NB4 (cell line): ENCODE measurements at regions not wholly inside any gene's neighbourhood (a gene's known extent, or its start where the extent isn't known, plus 50 kb on each side); places are given as distances from the start of the nearest gene placed in this dataset.

Experiments used
- CTCF ChIP-seq: IDR thresholded peaks from one replicate; pipeline ENCODE4 v1.5.1; 2012; ENCODE audit warnings: low read depth, low read length
- MAX ChIP-seq: IDR thresholded peaks from 2 replicates; pipeline ENCODE4 v1.6.1; 2011; ENCODE audit warnings: low read depth, low read length
- POLR2A ChIP-seq: IDR thresholded peaks from 2 replicates; pipeline ENCODE4 v1.6.1; 2011; ENCODE audit warnings: mild to moderate bottlenecking; ENCODE audit not compliant: insufficient read length; ENCODE audit errors: extremely low read depth

DNA sequence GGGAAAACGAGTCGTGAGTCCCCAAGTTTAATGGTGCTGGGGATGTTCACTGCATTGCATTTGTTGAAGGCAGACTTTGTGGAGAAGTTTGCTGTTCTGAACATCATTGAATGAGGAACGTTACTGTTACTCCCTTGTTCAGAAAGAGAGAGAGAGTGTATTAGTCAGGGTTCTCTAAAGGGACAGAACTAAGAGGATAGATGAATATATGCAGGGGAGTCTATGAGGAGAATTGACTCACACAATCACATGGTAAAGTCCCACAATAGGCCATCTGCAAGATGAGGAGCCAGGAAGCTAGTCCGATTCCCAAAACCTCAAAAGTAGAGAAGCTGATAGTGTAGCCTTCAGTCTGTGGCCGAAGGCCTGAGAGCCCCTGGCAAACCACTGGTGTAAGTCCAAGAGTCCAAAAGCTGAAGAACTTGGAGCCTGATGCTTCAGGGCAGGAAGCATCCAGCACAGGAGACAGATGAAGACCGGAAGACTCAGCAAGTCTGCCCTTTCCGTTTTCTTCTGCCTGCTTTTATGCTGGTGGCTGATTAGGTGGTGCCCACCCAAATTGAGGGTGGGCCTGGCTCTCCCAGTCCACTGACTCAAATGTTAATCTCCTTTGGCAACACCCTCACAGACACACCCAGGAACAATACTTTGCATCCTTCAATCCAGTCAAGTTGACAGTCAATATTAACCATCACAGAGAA, 223.5 kb upstream of the PCSK2 start:
- no peak for TF ChIP-seq CTCF
- TF ChIP-seq POLR2A = no peak
- TF ChIP-seq MAX = no peak
